GM18502 (cell line): ENCODE measurements at regions not wholly inside any gene's neighbourhood (a gene's known extent, or its start where the extent isn't known, plus 50 kb on each side); places are given as distances from the start of the nearest gene placed in this dataset.
"Not testable (repeated sequence)": the region's sequence is repeated elsewhere in the genome, so short reads cannot be mapped to it uniquely, and the experiment has no call there.

ENCODE experiments used
- ATAC-seq: cut with Tn5 transposase; IDR thresholded peaks from one replicate; pipeline ENCODE4 v1.9.1; 2021; ENCODE audit warnings: mild to moderate bottlenecking; ENCODE audit not compliant: unreplicated experiment, poor library complexity

GRCh38 chr14:55841625-55842024 lies 261.6 kb downstream of the KTN1 start:
- no peak for ATAC-seq

- no peak for ATAC-seq
These were observed 263.9 kb downstream of the KTN1 start for GRCh38 chr14:55843718-55844403.

GRCh38 chr14:55845963-55846825 lies 266.2 kb downstream of the KTN1 start:
- ATAC-seq, result no peak

- no peak for ATAC-seq
These were observed 266.9 kb downstream of the KTN1 start for GRCh38 chr14:55846826-55847446.

- ATAC-seq, result no peak
These were observed 267.8 kb downstream of the KTN1 start for GRCh38 chr14:55847766-55848165.

GRCh38 chr14:55848964-55849363 lies 269.0 kb downstream of the KTN1 start:
- no peak for ATAC-seq

GRCh38 chr14:55849833-55850232 lies 268.4 kb upstream of the PELI2 start:
- ATAC-seq, result no peak

GRCh38 chr14:55850825-55851241 lies 267.4 kb upstream of the PELI2 start:
- ATAC-seq, result no peak

- no peak for ATAC-seq
These were observed 266.9 kb upstream of the PELI2 start for GRCh38 chr14:55851301-55851700.

- ATAC-seq, result no peak
These were observed 266.2 kb upstream of the PELI2 start for GRCh38 chr14:55851961-55852360.

- no peak for ATAC-seq
These were observed 262.5 kb upstream of the PELI2 start for GRCh38 chr14:55855751-55856150.

- ATAC-seq, result no peak
These were observed 259.6 kb upstream of the PELI2 start for GRCh38 chr14:55858604-55859003.

- ATAC-seq, result not testable (repeated sequence)
These were observed 256.6 kb upstream of the PELI2 start for GRCh38 chr14:55861561-55861960.

GRCh38 chr14:55864890-55865655 lies 253.1 kb upstream of the PELI2 start:
- no peak for ATAC-seq

- ATAC-seq, result no peak
These were observed 250.9 kb upstream of the PELI2 start for GRCh38 chr14:55867311-55867710.

- ATAC-seq, result no peak
These were observed 250.5 kb upstream of the PELI2 start for GRCh38 chr14:55867719-55868118.

- ATAC-seq, result no peak
These were observed 248.7 kb upstream of the PELI2 start for GRCh38 chr14:55869397-55870049.

GRCh38 chr14:55873169-55873568 lies 245.0 kb upstream of the PELI2 start:
- ATAC-seq, result no peak

- ATAC-seq, result no peak
These were observed 243.4 kb upstream of the PELI2 start for GRCh38 chr14:55874785-55875184.

- ATAC-seq, result no peak
These were observed 240.3 kb upstream of the PELI2 start for GRCh38 chr14:55877942-55878341.
